Right renal pelvis (tissue), 4 donors: ENCODE measurements at regions not wholly inside any gene's neighbourhood (a gene's known extent, or its start where the extent isn't known, plus 50 kb on each side); places are given as distances from the start of the nearest gene placed in this dataset.
"Not testable (repeated sequence)": the region's sequence is repeated elsewhere in the genome, so short reads cannot be mapped to it uniquely, and the experiment has no call there.

ENCODE experiments used
- DNase-seq, 4 donors: peaks; one replicate each; pipeline ENCODE4 v3.0.0-alpha.2; 2013; ENCODE audit warnings: low read depth in 4 of 4, low spot score in 3 of 4, missing footprints in 1 of 4

GRCh38 chr9:84054341-84055010 lies 73.9 kb downstream of the RMI1 start:
- no peak for DNase-seq

- no peak for DNase-seq
These were observed 77.1 kb downstream of the RMI1 start for GRCh38 chr9:84057662-84058061.

- DNase-seq: no peak
These were observed 79.3 kb downstream of the RMI1 start for GRCh38 chr9:84059936-84060335.

- no peak for DNase-seq
These were observed 81.1 kb downstream of the RMI1 start for GRCh38 chr9:84061613-84062193.

GRCh38 chr9:84062538-84062937 lies 81.9 kb downstream of the RMI1 start:
- no peak for DNase-seq

- no peak for DNase-seq
These were observed 87.2 kb downstream of the RMI1 start for GRCh38 chr9:84067821-84068220.

- no peak for DNase-seq
These were observed 88.3 kb downstream of the RMI1 start for GRCh38 chr9:84068872-84069271.

- DNase-seq: no peak
These were observed 90.0 kb downstream of the RMI1 start for GRCh38 chr9:84070590-84070989.

GRCh38 chr9:84072621-84073180 lies 92.1 kb downstream of the RMI1 start:
- no peak for DNase-seq

GRCh38 chr9:84075004-84075403 lies 94.4 kb downstream of the RMI1 start:
- no peak for DNase-seq

GRCh38 chr9:84076384-84076783 lies 95.8 kb downstream of the RMI1 start:
- DNase-seq: no peak

GRCh38 chr9:84077816-84078215 lies 97.2 kb downstream of the RMI1 start:
- DNase-seq: not testable (repeated sequence)

- DNase-seq: no peak
These were observed 99.4 kb downstream of the RMI1 start for GRCh38 chr9:84079994-84080393.

GRCh38 chr9:84101964-84102632 lies 121.5 kb downstream of the RMI1 start:
- DNase-seq: no peak

- no peak for DNase-seq
These were observed 123.2 kb downstream of the RMI1 start for GRCh38 chr9:84103651-84104377.

GRCh38 chr9:84107081-84107480 lies 126.5 kb downstream of the RMI1 start:
- no peak for DNase-seq

GRCh38 chr9:84107995-84108394 lies 127.4 kb downstream of the RMI1 start:
- DNase-seq: no peak

- no peak for DNase-seq
These were observed 131.1 kb downstream of the RMI1 start for GRCh38 chr9:84111726-84112125.

- DNase-seq: peak in 2 of 4 donors; percentile 57 to 62
These were observed 141.5 kb downstream of the RMI1 start for GRCh38 chr9:84121991-84122523.

GRCh38 chr9:84122572-84122971 lies 142.0 kb downstream of the RMI1 start:
- no peak for DNase-seq
